Right lung (tissue), 2 donors: ENCODE measurements at regions not wholly inside any gene's neighbourhood (a gene's known extent, or its start where the extent isn't known, plus 50 kb on each side); places are given as distances from the start of the nearest gene placed in this dataset.
"Not testable (repeated sequence)": the region's sequence is repeated elsewhere in the genome, so short reads cannot be mapped to it uniquely, and the experiment has no call there.

Experiments used
- DNase-seq, 2 donors: peaks; one replicate each; pipeline ENCODE4 v3.0.0-alpha.2; 2013

- no peak for DNase-seq
Observed at GRCh38 chr12:70008944-70009343, 183.9 kb downstream of the MYRFL start.

DNA sequence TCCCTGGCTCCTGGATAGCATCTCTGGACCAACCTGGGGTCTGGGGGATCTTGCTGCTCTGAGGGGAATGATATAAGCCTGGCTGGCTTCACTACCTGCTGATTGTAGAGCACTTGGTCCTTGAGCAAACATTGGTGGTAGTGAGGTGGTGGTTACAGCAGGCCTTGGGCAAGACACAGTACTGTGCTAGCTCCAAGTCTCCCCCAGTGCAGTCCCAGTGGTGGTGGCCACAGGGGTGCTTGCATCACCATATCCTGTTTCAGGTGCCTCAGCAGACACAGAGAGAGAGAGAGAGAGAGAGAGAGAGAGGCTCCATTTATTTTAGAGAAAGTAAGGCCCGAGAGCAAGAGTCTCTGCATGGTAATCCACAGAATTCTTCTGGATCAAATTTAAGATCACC, 186.3 kb downstream of the MYRFL start:
- no peak for DNase-seq

DNA sequence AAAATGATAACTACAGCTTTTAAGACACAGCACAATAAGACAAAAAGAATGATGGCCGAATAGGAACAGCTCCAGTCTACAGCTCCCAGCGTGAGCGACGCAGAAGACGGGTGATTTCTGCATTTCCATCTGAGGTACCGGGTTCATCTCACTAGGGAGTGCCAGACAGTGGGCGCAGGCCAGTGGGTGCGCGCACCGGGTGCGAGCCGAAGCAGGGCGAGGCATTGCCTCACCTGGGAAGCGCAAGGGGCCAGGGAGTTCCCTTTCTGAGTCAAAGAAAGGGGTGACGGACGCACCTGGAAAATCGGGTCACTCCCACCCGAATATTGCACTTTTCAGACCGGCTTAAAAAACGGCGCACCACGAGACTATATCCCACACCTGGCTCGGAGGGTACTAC, 188.0 kb downstream of the MYRFL start:
- not testable (repeated sequence) for DNase-seq

DNA sequence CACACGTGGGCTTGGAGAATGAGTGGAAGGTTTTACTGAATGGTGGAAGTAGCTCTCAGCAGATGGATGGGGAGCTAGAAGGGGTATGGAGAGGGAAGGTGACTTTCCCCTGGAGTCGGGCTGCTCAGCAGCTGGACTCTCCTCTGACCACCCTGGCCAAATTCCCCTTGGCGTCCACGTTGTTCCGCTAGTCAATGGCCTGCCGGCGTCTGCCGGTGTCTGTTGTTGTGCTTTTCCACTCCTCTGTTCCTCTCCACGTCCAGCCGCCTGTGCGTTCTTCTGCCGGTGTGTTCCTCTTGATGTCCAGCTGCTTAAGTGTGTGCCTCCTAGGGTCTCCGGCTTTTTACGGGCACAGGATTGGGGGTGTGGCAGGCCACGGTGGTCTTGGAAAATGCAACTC, 203.5 kb downstream of the MYRFL start:
- no peak for DNase-seq

DNA sequence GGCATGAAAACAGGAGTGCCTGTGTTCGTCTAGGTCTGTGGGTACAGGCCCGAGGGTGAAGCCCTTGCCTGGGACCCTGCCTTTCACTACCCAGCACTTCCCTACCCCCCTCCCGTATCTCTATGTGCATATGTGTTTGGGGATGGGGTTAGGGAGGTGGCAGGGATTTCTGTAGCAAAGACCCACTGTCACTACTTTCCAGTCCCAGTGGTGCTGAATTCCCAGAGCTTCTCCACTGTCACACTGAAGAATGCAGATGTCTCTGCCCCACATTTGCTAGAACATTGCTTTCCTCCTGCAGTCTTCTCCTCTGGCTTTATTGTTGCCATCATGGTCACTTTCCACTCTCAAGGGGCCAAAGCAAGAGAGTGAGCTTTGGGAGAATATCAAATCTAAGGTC, 203.9 kb downstream of the MYRFL start:
- DNase-seq, result no peak

DNA sequence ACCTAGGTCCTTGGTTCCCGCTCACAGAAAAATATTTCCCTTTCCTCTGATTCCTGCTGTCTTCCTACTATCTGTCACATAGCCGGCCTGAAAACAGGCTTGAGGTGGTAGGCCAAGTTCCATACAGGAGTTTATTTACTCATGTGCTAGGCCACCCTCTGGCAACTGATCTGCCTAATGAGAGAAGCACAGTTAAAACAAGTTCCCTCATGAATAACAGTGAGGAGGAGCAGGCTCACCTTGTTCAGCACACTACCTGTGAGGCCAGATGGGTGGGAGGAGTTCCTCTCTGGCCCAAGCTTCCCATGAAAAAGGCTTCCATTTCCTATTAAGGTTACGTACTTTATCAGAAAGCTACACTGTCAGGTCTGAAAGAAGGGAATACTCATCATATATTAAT, 206.0 kb downstream of the MYRFL start:
- no peak for DNase-seq

DNA sequence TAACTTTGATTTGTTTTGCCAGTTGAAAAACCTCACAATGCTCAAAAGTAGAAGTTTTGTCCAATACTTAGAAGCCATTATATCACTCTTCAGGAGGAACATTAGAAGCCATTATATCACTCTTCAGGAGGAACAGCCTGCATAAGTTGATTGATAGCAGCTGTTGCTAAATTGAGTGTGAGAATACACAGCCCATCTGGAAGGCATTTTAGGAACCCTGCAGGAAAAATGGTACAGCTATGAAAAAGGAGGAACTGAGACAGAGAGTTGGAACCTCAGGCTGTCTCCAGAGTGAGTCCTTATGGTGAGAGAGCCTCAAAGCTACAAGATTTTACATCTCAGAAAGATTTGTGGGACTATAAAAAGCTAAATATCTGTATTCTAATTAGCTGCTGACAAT, 207.0 kb downstream of the MYRFL start:
- peak; percentile 92 to 94 for DNase-seq

DNA sequence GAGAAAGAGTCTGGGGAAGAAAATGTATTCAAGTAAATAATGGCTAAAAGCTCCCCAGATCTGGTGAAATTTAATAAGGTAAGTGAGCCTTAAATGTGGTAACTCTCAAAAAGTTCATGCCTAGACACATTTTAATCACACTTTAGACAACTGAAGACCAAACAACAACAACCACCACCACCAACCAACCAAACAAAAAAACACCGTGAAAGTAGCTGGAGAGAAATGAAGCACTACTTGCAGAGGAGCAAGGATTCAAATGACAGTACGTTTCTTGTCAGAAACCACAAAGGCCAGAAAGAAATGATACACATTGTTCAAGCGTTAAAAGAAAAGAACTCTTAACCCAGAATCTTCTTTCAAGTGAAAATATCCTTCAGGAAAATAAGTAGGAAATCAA, 208.3 kb downstream of the MYRFL start:
- DNase-seq, result no peak

GRCh38 chr12:70040141-70040540, 203.1 kb upstream of the CNOT2 start:
- DNase-seq, result no peak

- DNase-seq, result no peak
Observed at GRCh38 chr12:70042675-70043074, 200.6 kb upstream of the CNOT2 start.

- no peak for DNase-seq
Observed at GRCh38 chr12:70043490-70044138, 199.6 kb upstream of the CNOT2 start.

DNA sequence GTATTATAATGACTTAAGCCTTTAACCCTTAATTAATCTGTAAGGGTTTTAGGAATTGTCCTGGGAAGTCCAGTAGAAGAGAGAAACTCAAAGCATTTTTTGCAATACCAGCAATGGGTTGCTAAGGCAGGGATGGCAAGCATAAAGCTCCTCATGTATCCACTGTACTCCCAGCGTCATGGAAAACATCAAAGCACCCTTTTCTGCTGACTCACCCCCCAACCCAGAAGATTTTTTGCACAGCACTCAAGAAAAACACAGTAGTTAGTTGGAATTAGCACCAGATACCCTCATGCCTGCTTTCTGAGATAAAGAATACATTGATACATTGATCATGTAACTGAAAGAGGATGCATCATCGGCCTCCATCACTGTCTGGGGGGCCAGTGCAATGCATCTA, 199.1 kb upstream of the CNOT2 start:
- no peak for DNase-seq

- DNase-seq, result peak; percentile 33 to 36
Observed at GRCh38 chr12:70045036-70045435, 198.2 kb upstream of the CNOT2 start.

GRCh38 chr12:70045514-70045913, 197.7 kb upstream of the CNOT2 start:
- DNase-seq, result no peak

- no peak for DNase-seq
Observed at GRCh38 chr12:70048521-70049250, 194.5 kb upstream of the CNOT2 start.

GRCh38 chr12:70049596-70050360, 193.5 kb upstream of the CNOT2 start:
- DNase-seq, result no peak

GRCh38 chr12:70052476-70052875, 190.8 kb upstream of the CNOT2 start:
- no peak for DNase-seq

DNA sequence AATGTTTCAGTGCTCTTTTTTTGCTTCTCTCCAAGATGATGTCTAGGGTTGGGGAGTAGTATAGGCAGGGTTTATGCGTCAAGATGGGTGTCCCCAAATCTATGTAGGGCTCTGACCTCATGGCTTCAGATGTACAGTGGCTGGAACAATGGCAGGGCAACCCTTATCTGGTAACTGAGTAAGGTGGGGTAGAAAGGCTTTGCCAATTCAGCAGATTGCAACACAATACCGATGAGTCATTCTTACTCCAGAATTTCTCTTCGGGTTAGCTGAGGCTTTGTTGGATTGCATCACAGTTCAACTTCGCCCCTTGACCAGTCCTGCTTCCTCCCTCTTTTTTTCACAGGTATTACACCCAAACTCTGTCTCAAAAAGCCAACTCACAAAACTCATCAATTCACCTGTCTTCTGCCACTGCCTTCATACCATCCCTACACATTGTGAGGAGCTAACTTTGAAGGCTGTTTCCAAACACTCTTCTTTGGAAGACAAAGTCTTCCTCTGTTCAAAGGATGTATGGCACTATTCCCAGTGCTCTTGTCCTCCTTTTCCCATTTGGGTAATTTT, 190.2 kb upstream of the CNOT2 start:
- no peak for DNase-seq

DNA sequence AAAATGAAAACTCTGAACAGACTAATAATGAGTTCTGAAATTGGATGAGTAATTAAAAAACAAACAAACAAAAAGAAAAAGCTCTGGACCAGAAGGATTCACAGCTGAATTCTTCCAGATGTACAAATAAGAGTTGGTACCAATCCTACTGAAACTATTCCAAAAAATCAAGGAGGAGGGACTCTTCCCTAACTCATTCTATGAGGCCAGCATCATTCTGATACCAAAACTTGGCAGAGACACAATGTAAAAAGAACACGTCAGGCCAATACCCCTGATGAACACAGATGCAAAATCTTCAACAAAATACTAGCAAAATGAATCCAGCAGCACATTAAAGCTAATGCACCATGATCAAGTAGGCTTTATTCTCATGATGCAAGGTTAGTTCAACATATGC, 183.9 kb upstream of the CNOT2 start:
- no peak for DNase-seq

DNA sequence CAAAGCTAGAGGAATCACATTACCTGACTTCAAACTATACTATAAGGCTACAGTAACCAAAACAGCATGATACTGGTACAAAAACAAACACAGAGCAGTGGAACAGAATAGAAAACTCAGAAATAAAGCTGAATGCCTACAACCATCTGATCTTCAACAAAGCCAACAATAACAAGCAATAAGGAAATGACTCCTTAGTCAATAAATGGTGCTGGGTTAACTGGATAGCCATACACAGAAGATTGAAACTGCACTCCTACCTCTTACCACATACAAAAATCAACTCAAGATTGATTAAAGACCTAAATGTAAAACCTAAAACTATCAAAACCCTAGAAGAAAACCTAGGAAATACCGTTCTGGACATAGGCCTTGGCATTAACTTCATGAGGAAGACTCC, 182.6 kb upstream of the CNOT2 start:
- DNase-seq, result no peak

DNA sequence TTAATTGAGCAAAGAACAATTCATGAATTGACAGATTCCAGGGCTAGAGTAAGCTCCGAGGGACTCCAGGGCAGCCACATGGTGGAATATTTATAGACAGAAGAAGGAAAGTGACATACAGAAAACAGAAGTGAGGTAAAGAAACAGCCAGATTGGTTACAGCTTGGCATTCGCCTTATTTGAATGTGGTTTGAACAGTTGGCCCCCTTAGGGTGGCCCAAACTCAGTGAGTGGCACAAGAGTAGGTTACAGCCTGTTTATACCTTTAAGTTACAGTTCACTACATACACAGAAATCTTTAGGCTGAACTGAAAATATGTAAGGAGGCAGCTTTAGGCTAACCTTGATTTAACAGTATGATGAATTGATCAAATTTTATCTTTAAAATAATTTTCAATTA, 174.5 kb upstream of the CNOT2 start:
- no peak for DNase-seq

DNA sequence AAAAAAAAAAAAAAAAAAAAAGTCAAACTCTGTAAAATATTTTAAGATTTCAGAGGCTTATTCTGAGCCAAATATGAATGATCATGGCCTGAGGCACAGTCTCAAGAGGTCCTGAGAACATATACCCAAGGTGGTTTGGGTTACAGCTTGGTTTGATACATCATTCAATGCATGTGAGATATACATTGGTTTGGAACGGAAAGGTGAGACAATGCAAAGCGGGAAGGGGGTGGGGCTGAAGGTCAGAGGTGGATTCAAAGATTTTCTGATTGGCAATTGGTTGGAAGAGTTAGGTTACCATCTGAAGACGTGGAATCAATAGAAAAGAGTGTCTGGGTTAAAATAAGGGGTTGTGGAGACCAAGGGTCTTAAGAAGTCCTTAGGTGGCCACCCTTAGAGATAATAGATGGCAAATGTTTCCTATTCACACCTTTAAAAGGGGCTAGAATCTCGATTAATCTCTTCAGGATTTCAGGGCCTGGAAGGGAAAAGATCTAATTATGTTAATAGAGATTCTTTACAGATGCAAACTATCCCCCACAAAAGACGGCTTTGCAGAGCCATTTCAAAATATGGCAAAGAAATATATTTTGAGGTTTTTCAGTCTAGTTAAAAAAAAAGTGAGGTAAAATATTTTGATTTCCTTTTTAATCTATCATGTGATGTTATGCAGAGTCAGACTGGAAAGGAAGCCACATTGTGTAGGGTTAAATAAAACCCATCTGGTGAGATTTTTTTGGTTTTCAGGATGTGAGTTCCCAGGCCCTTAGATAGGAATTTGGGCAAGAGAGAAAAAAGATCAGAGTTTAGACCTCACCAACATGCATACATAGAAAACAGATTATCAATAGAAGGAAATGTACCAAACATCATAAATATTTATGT, 173.8 kb upstream of the CNOT2 start:
- DNase-seq, result no peak
